ENCODE measurements at regions not wholly inside any gene's neighbourhood (a gene's known extent, or its start where the extent isn't known, plus 50 kb on each side); places are given as distances from the start of the nearest gene placed in this dataset.
A peak's percentile ranks its signal among the peaks of the same experiment; 100 is the strongest.

- no peak; a peak in 1 of 4 replicates for TF ChIP-seq REST (IDR thresholded peaks at IDR 0.05; ENCODE audit: borderline replicate concordance in 1 of 2, low read depth in 1 of 2, low read length in 2 of 2)
- TF ChIP-seq ARID2 (CRISPR knock-in tag; IDR thresholded peaks at IDR 0.05; ENCODE audit: borderline replicate concordance): no peak
- no peak for TF ChIP-seq SOX6 (IDR thresholded peaks at IDR 0.05)
- peak; percentile 83 for TF ChIP-seq SOX6 (CRISPR knock-in tag; IDR thresholded peaks at IDR 0.05)
- TF ChIP-seq RCOR2 (CRISPR knock-in tag; IDR thresholded peaks at IDR 0.05): no peak
- TF ChIP-seq EP300 (IDR thresholded peaks at IDR 0.05; ENCODE audit: low read depth in 2 of 2, low read length in 2 of 2): peak in 1 of 2 experiments; percentile 70; a peak in 2 of 4 replicates
- TF ChIP-seq EP300 (CRISPR knock-in tag; IDR thresholded peaks at IDR 0.05; ENCODE audit: borderline replicate concordance): no peak; the same call in 1 of the 2 replicates
- no peak for TF ChIP-seq SIN3B (IDR thresholded peaks at IDR 0.05; ENCODE audit: low read length)
- no peak for TF ChIP-seq NAIF1 (CRISPR knock-in tag; IDR thresholded peaks at IDR 0.05; ENCODE audit: borderline replicate concordance)
- no peak for TF ChIP-seq RNF219 (CRISPR knock-in tag; IDR thresholded peaks at IDR 0.05)
- no peak for TF ChIP-seq ZNF512 (CRISPR knock-in tag; IDR thresholded peaks at IDR 0.05)
- no peak for TF ChIP-seq LRRFIP1 (CRISPR knock-in tag; conservative IDR thresholded peaks at IDR 0.05)
- TF ChIP-seq ZFP36L1 (CRISPR knock-in tag; IDR thresholded peaks at IDR 0.05): peak; percentile 22; the same call in 1 of the 2 replicates
- peak; percentile 55 for TF ChIP-seq PAXIP1 (CRISPR knock-in tag; conservative IDR thresholded peaks at IDR 0.05)
- peak; percentile 65 for TF ChIP-seq FOSL2 (CRISPR knock-in tag; IDR thresholded peaks at IDR 0.05)
Observed at GRCh38 chr3:161443921-161444693, 52.5 kb upstream of the OTOL1 start (continued).

Measured in HepG2 (cell line).